ENCODE measurements at regions not wholly inside any gene's neighbourhood (a gene's known extent, or its start where the extent isn't known, plus 50 kb on each side); places are given as distances from the start of the nearest gene placed in this dataset.
"Not testable (repeated sequence)": the region's sequence is repeated elsewhere in the genome, so short reads cannot be mapped to it uniquely, and the experiment has no call there.

- no peak overlapping the region for H3K27ac ChIP-seq
- TF ChIP-seq, protein P1, sequence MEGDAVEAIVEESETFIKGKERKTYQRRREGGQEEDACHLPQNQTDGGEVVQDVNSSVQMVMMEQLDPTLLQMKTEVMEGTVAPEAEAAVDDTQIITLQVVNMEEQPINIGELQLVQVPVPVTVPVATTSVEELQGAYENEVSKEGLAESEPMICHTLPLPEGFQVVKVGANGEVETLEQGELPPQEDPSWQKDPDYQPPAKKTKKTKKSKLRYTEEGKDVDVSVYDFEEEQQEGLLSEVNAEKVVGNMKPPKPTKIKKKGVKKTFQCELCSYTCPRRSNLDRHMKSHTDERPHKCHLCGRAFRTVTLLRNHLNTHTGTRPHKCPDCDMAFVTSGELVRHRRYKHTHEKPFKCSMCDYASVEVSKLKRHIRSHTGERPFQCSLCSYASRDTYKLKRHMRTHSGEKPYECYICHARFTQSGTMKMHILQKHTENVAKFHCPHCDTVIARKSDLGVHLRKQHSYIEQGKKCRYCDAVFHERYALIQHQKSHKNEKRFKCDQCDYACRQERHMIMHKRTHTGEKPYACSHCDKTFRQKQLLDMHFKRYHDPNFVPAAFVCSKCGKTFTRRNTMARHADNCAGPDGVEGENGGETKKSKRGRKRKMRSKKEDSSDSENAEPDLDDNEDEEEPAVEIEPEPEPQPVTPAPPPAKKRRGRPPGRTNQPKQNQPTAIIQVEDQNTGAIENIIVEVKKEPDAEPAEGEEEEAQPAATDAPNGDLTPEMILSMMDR (conservative IDR thresholded peaks at IDR 0.05), result no peak
- no peak for TF ChIP-seq ZFX (IDR thresholded peaks at IDR 0.05)
These were observed 63.3 kb upstream of the RTL6 start for GRCh38 chr22:44561139-44561840.

- not testable (repeated sequence) for H3K27ac ChIP-seq
These were observed 60.6 kb upstream of the RTL6 start for GRCh38 chr22:44558671-44559070.

- H3K27ac ChIP-seq, result not testable (repeated sequence)
These were observed 59.8 kb upstream of the RTL6 start for GRCh38 chr22:44557872-44558271.

DNA sequence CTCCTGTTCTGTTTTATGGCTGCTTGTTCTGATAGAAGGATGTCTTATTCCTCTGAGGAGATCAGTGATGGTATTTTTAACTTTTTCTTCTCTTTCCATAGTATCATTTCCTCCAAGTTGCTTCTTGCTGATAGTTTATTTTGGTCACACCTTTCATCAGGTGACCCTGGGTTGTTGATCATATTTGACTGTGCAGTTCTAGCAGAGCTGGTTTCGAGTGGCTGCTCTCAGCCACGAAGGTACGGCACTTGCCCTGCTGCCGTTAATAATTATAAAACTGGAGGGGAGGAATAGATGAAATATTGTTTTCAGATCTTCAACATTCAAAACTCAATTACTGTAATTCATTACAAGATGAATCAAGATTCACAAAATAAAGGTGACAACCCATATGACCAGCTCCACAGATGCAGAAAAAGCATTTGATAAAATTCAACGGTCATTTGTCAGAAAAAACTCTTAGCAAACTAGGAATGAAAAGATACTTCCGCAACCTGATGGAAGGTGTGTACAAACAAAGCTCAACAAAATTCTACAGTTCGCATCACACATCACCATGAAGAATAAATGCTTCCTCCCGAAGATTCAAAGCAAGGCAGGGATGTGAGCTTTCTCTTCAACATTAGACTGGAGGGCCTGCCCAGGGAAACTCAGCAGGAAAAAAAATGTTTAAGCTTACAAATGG, 59.2 kb upstream of the RTL6 start:
- TF ChIP-seq ZFX (IDR thresholded peaks at IDR 0.05), result no peak
- TF ChIP-seq, protein P1 (conservative IDR thresholded peaks at IDR 0.05), result no peak
- no peak overlapping the region for H3K27ac ChIP-seq

- no peak overlapping the region for H3K27ac ChIP-seq
- no peak for TF ChIP-seq ZFX (IDR thresholded peaks at IDR 0.05)
- TF ChIP-seq, protein P1 (conservative IDR thresholded peaks at IDR 0.05), result no peak
These were observed 57.6 kb upstream of the RTL6 start for GRCh38 chr22:44555597-44555996.

GRCh38 chr22:44555046-44555445, 57.0 kb upstream of the RTL6 start:
- no peak overlapping the region for H3K27ac ChIP-seq
- TF ChIP-seq, protein P1 (conservative IDR thresholded peaks at IDR 0.05), result no peak
- TF ChIP-seq ZFX (IDR thresholded peaks at IDR 0.05), result no peak

DNA sequence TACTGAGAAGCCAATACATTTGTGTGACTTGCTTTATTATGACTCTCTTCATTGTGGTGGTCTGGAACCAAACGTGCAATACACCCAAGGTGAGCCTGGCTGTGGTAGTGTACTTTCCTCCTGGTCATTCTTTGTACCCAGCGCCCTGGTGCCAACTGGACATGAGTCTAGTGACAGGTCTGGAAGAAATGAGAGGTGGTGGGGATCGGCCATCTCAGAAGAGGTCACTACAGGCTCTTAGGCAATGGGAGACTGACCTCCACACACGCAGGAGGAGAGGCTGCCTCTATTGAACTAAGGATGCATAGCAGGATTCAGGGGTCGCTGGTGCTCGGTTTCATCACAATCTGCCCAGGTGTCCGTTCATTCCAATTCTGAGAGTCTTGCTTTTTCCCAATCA, 56.4 kb upstream of the RTL6 start:
- TF ChIP-seq ZFX (IDR thresholded peaks at IDR 0.05), result no peak
- TF ChIP-seq, protein P1 (conservative IDR thresholded peaks at IDR 0.05), result no peak
- no peak overlapping the region for H3K27ac ChIP-seq

DNA sequence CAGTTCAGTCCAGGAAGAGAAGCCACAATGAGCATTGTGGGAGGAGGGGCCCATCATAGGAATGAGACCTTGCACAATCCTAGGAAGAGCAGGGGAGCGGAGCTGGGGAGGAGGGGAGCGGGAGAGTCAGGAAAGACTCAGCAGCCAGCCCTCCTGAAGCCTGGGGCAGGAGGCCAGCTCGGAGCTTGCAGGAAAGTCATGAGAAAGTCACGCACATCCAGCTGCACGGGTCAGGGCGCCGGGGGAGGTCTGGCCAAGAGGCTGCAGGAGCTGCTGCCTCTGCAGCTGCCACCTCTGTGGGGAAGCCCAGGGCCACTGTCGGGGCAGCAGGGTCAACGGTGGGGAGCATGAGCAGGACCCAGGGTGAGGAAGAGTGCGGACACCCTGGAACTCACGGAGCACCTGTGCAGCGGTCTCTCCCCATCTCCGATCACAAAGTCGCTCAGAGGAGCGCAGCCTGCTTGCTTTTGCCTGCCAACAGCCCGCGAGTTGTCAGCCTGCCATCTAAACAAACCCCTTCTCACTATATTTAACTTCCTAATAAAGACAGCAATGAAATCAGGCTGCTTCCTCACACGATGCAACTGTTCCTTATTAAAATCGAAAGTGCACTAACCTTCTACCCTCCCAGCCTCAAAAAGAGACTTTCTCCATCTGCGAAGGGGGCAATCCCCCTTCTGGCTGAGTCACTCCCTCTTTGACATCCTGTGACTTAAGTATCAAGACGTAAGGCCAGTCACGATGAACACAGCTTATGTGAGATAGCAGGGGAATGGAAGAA, 52.9 kb upstream of the RTL6 start:
- H3K27ac ChIP-seq, result peak overlapping the region; percentile 27
- TF ChIP-seq ZFX (IDR thresholded peaks at IDR 0.05), result no peak
- TF ChIP-seq, protein P1 (conservative IDR thresholded peaks at IDR 0.05), result no peak
